Heart left ventricle (tissue), 16 donors: ENCODE measurements at regions not wholly inside any gene's neighbourhood (a gene's known extent, or its start where the extent isn't known, plus 50 kb on each side); places are given as distances from the start of the nearest gene placed in this dataset.
A peak's percentile ranks its signal among the peaks of the same experiment; 100 is the strongest.

Source experiments
- ATAC-seq, 4 donors: fragments of 200-7000 bp; cut with Tn5 transposase; one replicate each; pipeline ENCODE4 v1.9.1; 2020 to 2022; ENCODE audit warnings: moderate library complexity in 4 of 4, mild to moderate bottlenecking in 3 of 4, moderate number of reproducible peaks in 1 of 4
- DNase-seq, 5 donors: peaks; one replicate each; pipeline ENCODE4 v3.0.0-alpha.2; 2020
- H3K27ac ChIP-seq, 12 donors: fragments of 200-600 bp; sonication (generic) in 4 of 12; one replicate each; pipeline versions ENCODE4 v1.5.0 to v1.8.0; 2016 to 2022; ENCODE audit warnings: mild to moderate bottlenecking in 2 of 12
- H3K27me3 ChIP-seq, 9 donors: fragments of 200-600 bp; sonication (generic) in 2 of 9; one replicate each; pipeline versions ENCODE4 v1.5.1 to v1.8.0; 2016 to 2022; ENCODE audit warnings: mild to moderate bottlenecking in 3 of 9
- H3K36me3 ChIP-seq, 9 donors: fragments of 200-600 bp; sonication (generic) in 2 of 9; one replicate each; pipeline versions ENCODE4 v1.5.0 to v1.8.0; 2018 to 2022; ENCODE audit warnings: mild to moderate bottlenecking in 2 of 9
- H3K4me1 ChIP-seq, 12 donors: fragments of 200-600 bp; sonication (generic) in 4 of 12; one replicate each; pipeline versions ENCODE4 v1.5.0 to v1.8.0; 2016 to 2022; ENCODE audit warnings: mild to moderate bottlenecking in 3 of 12
- H3K4me3 ChIP-seq, 12 donors: fragments of 200-600 bp; sonication (generic) in 4 of 12; one replicate each; pipeline versions ENCODE4 v1.5.0 to v1.8.0; 2017 to 2022; ENCODE audit warnings: mild to moderate bottlenecking in 9 of 12, moderate library complexity in 4 of 12
- H3K9me3 ChIP-seq, 12 donors: fragments of 200-600 bp; sonication (generic) in 4 of 12; one replicate each; pipeline versions ENCODE4 v1.5.0 to v1.8.0; 2016 to 2022; ENCODE audit warnings: mild to moderate bottlenecking in 1 of 12
- CTCF ChIP-seq, 12 donors: fragments of 200-600 bp; sonication (generic) in 4 of 12; IDR thresholded peaks; one replicate each; pipeline versions ENCODE4 v1.5.0 to v1.8.0; 2018 to 2022; ENCODE audit warnings: antibody characterized with exemption in 12 of 12, mild to moderate bottlenecking in 5 of 12
- POLR2A ChIP-seq, 2 donors: fragments of 450-650 bp; IDR thresholded peaks; one replicate each; pipeline ENCODE4 v1.6.1; 2017; ENCODE audit warnings: antibody characterized with exemption in 2 of 2, mild to moderate bottlenecking in 2 of 2, moderate library complexity in 2 of 2
- WGBS, 4 donors: extraction: QIAGEN DNeasy Blood & Tissue Kit in 2 of 4; methylation state at CpG; one replicate each; pipeline versions ENCODE4 v1.1.5 to v1.1.7; 2013 to 2018; 5-methylcytosine and 5-hydroxymethylcytosine counted together
- intact Hi-C, 10 donors: fragments of 100-400 bp; cut with DNase I; formaldehyde crosslinking; loops; one replicate each; pipeline versions ENCODE4 v1.11.1 to v1.14.2; 2022
- donor health status: ischemic (EF 13 %, LVEDD 7.1; RV severe dilation, severe dysfunction).
- donor health status: healthy with polysubstance abuse.
- donor health status: DM: no; HTN: yes; CAD: no.
- donor health status: DM: no; HTN: no; CAD: no.
- donor health status: ischemic (EF 25% LVEDD 6.9; RV normal size, moderate dysfunction).
- donor health status: ischemic (EF 25% LVEDD 5.7; RV mildly dilated, moderate dysfunction).
- donor health status: healthy.
- donor health status: DM: yes; HTN: yes; CAD: no.
- donor health status: ischemic (EF 35%, LVEDD 5.7; RV mildly dilated, moderate dysfunction).
- donor health status: nonischemic (EF 11% LVEDD 7.7; RV severe dilation, severe dysfunction).
- donor health status: DM: yes; HTN: yes; CAD: no.
- donor health status: PGD.
- donor health status: ischemic (EF 29% LVEDD 5.4; RV normal size, mild dysfunction).
- donor health status: nonischemic (EF 23%, LVEDD 6.1; RV moderate dilation, normal function).

- no peaks in the 10 kb centered on the region for H3K27me3 ChIP-seq
- DNase-seq (no peak), ATAC-seq (no peak)
- 69 to 86% (median 81%) methylated on average over 3 of the region's 3 CpGs for WGBS, 4 donors
- no peak overlapping the region for H3K27ac ChIP-seq
- no peaks in the 10 kb centered on the region for H3K9me3 ChIP-seq
- H3K36me3 ChIP-seq = no peaks in the 10 kb centered on the region
- TF ChIP-seq POLR2A (IDR thresholded peaks at IDR 0.05) (no peak), CTCF (IDR thresholded peaks at IDR 0.05) (no peak)
- intact Hi-C loops = no loop called here
- H3K4me3 ChIP-seq = no peak overlapping the region
- H3K4me1 ChIP-seq = no peaks in the 10 kb centered on the region
Observed at GRCh38 chr5:103480246-103480645, 82.3 kb downstream of the NUDT12 start.

- TF ChIP-seq POLR2A (IDR thresholded peaks at IDR 0.05) (no peak), CTCF (IDR thresholded peaks at IDR 0.05) (no peak)
- intact Hi-C loops = loop anchor here in 2 of 10 donors (2.0 to 5.0 kb wide), 2 partner anchors 245 kb away; no protein-coding TSS in a partner anchor
- Histone ChIP-seq H3K4me3 (no peak overlapping the region), H3K4me1 (no peaks in the 10 kb centered on the region), H3K36me3 (no peaks in the 10 kb centered on the region), H3K9me3 (no peaks in the 10 kb centered on the region), H3K27ac (no peak overlapping the region), H3K27me3 (no peaks in the 10 kb centered on the region)
- no peak for DNase-seq
- no peak for ATAC-seq
- WGBS, 4 donors = 88 to 95% (median 91%) methylated on average over 1 of the region's 1 CpG
Observed at GRCh38 chr5:103477678-103478077, 84.9 kb downstream of the NUDT12 start.

- Histone ChIP-seq H3K27ac (no peak overlapping the region), H3K4me1 (no peaks in the 10 kb centered on the region), H3K27me3 (no peaks in the 10 kb centered on the region), H3K9me3 (no peaks in the 10 kb centered on the region), H3K36me3 (no peaks in the 10 kb centered on the region), H3K4me3 (no peak overlapping the region)
- intact Hi-C loops = loop anchor here in 2 of 10 donors (2.0 to 5.0 kb wide), 2 partner anchors 244 to 245 kb away; no protein-coding TSS in a partner anchor
- no peak for TF ChIP-seq CTCF (IDR thresholded peaks at IDR 0.05)
- no peak for TF ChIP-seq POLR2A (IDR thresholded peaks at IDR 0.05)
- DNase-seq (no peak), ATAC-seq (no peak)
- WGBS, 4 donors = 81 to 84% (median 84%) methylated on average over 5 of the region's 5 CpGs
Observed at GRCh38 chr5:103476811-103477210, 85.8 kb downstream of the NUDT12 start.

- no peaks in the 10 kb centered on the region for H3K27me3 ChIP-seq
- TF ChIP-seq CTCF (IDR thresholded peaks at IDR 0.05) (peak; percentile 51 to 86 (median 73)), POLR2A (IDR thresholded peaks at IDR 0.05) (no peak)
- intact Hi-C loops = loop anchor here in 9 of 10 donors (1.0 to 5.0 kb wide), 6 partner anchors 13 to 243 kb away; partner anchors contain the start of gene MACIR (in 1 of the 9)
- H3K36me3 ChIP-seq = no peaks in the 10 kb centered on the region
- DNase-seq (no peak), ATAC-seq (peak in 2 of 4 donors; percentile 37 to 64)
- no peaks in the 10 kb centered on the region for H3K4me1 ChIP-seq
- no peak overlapping the region for H3K27ac ChIP-seq
- H3K4me3 ChIP-seq = no peak overlapping the region
- H3K9me3 ChIP-seq = no peaks in the 10 kb centered on the region
- WGBS, 4 donors = 32 to 35% (median 34%) methylated on average over 4 of the region's 4 CpGs
Observed at GRCh38 chr5:103475629-103476240, 86.9 kb downstream of the NUDT12 start.
